HEK293 (cell line): ENCODE measurements at regions not wholly inside any gene's neighbourhood (a gene's known extent, or its start where the extent isn't known, plus 50 kb on each side); places are given as distances from the start of the nearest gene placed in this dataset.

Experiments
- GLI4 ChIP-seq: fragments of 450-650 bp; formaldehyde crosslinking; IDR thresholded peaks from 2 replicates; pipeline ENCODE4 v1.5.1; 2016; ENCODE audit warnings: missing biosample characterization, missing genetic modification characterization
- HOXA7 ChIP-seq: sonication (generic); formaldehyde crosslinking; IDR thresholded peaks from 2 replicates; pipeline ENCODE4 v1.8.1; 2022; ENCODE audit warnings: missing genetic modification reagents, borderline replicate concordance
- ZBTB1 ChIP-seq: fragments of 450-650 bp; formaldehyde crosslinking; IDR thresholded peaks from 2 replicates; pipeline ENCODE4 v1.5.1; 2016; ENCODE audit warnings: missing biosample characterization, missing genetic modification characterization
- ZBTB8A ChIP-seq: fragments of 450-650 bp; formaldehyde crosslinking; IDR thresholded peaks from 2 replicates; pipeline ENCODE4 v1.5.1; 2016; ENCODE audit warnings: missing biosample characterization, missing genetic modification characterization
- ZNF175 ChIP-seq: fragments of 450-650 bp; formaldehyde crosslinking; IDR thresholded peaks from 2 replicates; pipeline ENCODE4 v1.5.1; 2016; ENCODE audit warnings: missing biosample characterization, missing genetic modification characterization
- ZNF529 ChIP-seq: fragments of 450-650 bp; formaldehyde crosslinking; IDR thresholded peaks from 2 replicates; pipeline ENCODE4 v1.5.1; 2017; ENCODE audit warnings: missing genetic modification characterization, missing biosample characterization; ENCODE audit not compliant: insufficient replicate concordance
- ZNF791 ChIP-seq: fragments of 450-650 bp; formaldehyde crosslinking; IDR thresholded peaks from 2 replicates; pipeline ENCODE4 v1.5.1; 2016; ENCODE audit warnings: missing biosample characterization, missing genetic modification characterization
- TF ChIP-seq, protein P1 (sequence below): fragments of 450-650 bp; formaldehyde crosslinking; IDR thresholded peaks from 2 replicates; pipeline ENCODE4 v1.5.1; 2016; ENCODE audit warnings: missing biosample characterization, missing genetic modification characterization
- TF ChIP-seq, protein P2 (sequence below): fragments of 450-650 bp; formaldehyde crosslinking; IDR thresholded peaks from 2 replicates; pipeline ENCODE4 v1.5.1; 2016; ENCODE audit warnings: missing biosample characterization, missing genetic modification characterization

GRCh38 chr4:97015301-97015700 lies 1128.0 kb downstream of the STPG2 start:
- no peak for TF ChIP-seq ZNF175 (tag by site-specific recombination)
- TF ChIP-seq ZNF529 (tag by site-specific recombination) = no peak
- TF ChIP-seq ZNF791 (tag by site-specific recombination) = no peak
- TF ChIP-seq GLI4 (tag by site-specific recombination) = no peak
- TF ChIP-seq, protein P1, sequence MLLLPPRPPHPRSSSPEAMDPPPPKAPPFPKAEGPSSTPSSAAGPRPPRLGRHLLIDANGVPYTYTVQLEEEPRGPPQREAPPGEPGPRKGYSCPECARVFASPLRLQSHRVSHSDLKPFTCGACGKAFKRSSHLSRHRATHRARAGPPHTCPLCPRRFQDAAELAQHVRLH (tag by site-specific recombination) = no peak
- TF ChIP-seq, protein P2, sequence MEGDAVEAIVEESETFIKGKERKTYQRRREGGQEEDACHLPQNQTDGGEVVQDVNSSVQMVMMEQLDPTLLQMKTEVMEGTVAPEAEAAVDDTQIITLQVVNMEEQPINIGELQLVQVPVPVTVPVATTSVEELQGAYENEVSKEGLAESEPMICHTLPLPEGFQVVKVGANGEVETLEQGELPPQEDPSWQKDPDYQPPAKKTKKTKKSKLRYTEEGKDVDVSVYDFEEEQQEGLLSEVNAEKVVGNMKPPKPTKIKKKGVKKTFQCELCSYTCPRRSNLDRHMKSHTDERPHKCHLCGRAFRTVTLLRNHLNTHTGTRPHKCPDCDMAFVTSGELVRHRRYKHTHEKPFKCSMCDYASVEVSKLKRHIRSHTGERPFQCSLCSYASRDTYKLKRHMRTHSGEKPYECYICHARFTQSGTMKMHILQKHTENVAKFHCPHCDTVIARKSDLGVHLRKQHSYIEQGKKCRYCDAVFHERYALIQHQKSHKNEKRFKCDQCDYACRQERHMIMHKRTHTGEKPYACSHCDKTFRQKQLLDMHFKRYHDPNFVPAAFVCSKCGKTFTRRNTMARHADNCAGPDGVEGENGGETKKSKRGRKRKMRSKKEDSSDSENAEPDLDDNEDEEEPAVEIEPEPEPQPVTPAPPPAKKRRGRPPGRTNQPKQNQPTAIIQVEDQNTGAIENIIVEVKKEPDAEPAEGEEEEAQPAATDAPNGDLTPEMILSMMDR (tag by site-specific recombination) = no peak
- no peak for TF ChIP-seq ZBTB8A (tag by site-specific recombination)
- no peak for TF ChIP-seq ZBTB1 (tag by site-specific recombination)
- TF ChIP-seq HOXA7 (CRISPR knock-in tag) = no peak
